ENCODE measurements at regions not wholly inside any gene's neighbourhood (a gene's known extent, or its start where the extent isn't known, plus 50 kb on each side); places are given as distances from the start of the nearest gene placed in this dataset.

GRCh38 chr4:78673337-78673736, 102.8 kb upstream of the BMP2K start:
- Histone ChIP-seq H3K27ac (replicated peaks) (no peak overlapping the region), H3K4me3 (replicated peaks; ENCODE audit: insufficient read depth, low read length) (no peak overlapping the region), H3K27me3 (ENCODE audit: insufficient read depth, poor library complexity, severe bottlenecking) (no peaks in the 10 kb centered on the region)
- TF ChIP-seq GABPA (IDR thresholded peaks at IDR 0.05; ENCODE audit: low read depth): no peak
- no peak for TF ChIP-seq POLR2AphosphoS5 (IDR thresholded peaks at IDR 0.05; ENCODE audit: low read depth)
- TF ChIP-seq, protein P1, sequence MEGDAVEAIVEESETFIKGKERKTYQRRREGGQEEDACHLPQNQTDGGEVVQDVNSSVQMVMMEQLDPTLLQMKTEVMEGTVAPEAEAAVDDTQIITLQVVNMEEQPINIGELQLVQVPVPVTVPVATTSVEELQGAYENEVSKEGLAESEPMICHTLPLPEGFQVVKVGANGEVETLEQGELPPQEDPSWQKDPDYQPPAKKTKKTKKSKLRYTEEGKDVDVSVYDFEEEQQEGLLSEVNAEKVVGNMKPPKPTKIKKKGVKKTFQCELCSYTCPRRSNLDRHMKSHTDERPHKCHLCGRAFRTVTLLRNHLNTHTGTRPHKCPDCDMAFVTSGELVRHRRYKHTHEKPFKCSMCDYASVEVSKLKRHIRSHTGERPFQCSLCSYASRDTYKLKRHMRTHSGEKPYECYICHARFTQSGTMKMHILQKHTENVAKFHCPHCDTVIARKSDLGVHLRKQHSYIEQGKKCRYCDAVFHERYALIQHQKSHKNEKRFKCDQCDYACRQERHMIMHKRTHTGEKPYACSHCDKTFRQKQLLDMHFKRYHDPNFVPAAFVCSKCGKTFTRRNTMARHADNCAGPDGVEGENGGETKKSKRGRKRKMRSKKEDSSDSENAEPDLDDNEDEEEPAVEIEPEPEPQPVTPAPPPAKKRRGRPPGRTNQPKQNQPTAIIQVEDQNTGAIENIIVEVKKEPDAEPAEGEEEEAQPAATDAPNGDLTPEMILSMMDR (IDR thresholded peaks at IDR 0.05; ENCODE audit: insufficient read depth, low read length): no peak
- TF ChIP-seq SPI1 (IDR thresholded peaks at IDR 0.05; ENCODE audit: borderline replicate concordance, low read depth): no peak
- TF ChIP-seq, protein P2, sequence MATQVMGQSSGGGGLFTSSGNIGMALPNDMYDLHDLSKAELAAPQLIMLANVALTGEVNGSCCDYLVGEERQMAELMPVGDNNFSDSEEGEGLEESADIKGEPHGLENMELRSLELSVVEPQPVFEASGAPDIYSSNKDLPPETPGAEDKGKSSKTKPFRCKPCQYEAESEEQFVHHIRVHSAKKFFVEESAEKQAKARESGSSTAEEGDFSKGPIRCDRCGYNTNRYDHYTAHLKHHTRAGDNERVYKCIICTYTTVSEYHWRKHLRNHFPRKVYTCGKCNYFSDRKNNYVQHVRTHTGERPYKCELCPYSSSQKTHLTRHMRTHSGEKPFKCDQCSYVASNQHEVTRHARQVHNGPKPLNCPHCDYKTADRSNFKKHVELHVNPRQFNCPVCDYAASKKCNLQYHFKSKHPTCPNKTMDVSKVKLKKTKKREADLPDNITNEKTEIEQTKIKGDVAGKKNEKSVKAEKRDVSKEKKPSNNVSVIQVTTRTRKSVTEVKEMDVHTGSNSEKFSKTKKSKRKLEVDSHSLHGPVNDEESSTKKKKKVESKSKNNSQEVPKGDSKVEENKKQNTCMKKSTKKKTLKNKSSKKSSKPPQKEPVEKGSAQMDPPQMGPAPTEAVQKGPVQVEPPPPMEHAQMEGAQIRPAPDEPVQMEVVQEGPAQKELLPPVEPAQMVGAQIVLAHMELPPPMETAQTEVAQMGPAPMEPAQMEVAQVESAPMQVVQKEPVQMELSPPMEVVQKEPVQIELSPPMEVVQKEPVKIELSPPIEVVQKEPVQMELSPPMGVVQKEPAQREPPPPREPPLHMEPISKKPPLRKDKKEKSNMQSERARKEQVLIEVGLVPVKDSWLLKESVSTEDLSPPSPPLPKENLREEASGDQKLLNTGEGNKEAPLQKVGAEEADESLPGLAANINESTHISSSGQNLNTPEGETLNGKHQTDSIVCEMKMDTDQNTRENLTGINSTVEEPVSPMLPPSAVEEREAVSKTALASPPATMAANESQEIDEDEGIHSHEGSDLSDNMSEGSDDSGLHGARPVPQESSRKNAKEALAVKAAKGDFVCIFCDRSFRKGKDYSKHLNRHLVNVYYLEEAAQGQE (IDR thresholded peaks at IDR 0.05; ENCODE audit: insufficient replicate concordance, low read depth): no peak
- no peak for DNase-seq (ENCODE audit: low read depth in 1 of 2, low spot score in 1 of 2)

GRCh38 chr4:78675325-78675724, 100.8 kb upstream of the BMP2K start:
- H3K27me3 ChIP-seq (ENCODE audit: insufficient read depth, poor library complexity, severe bottlenecking): no peaks in the 10 kb centered on the region
- DNase-seq (ENCODE audit: low read depth in 1 of 2, low spot score in 1 of 2): no peak

DNA sequence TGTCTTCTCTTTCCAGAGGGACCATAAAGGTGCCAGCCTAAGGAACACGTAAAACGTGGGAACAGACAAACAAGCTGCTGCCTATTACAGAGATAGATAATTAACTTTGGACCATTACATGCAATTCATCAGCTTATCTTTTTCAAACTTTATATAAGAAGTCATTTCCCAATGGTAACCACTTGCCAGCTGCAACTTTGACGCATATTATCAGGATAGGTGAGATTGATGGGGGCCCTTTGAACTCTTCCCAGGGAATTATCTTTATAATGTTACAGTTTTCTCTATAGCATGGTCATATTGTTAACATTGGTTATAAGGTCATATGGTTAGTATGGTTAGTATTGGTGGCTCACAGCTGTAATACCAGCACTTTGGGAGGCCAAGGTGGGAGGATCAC, 94.1 kb upstream of the BMP2K start:
- TF ChIP-seq, protein P1 (IDR thresholded peaks at IDR 0.05; ENCODE audit: insufficient read depth, low read length): no peak
- no peak for TF ChIP-seq SPI1 (IDR thresholded peaks at IDR 0.05; ENCODE audit: borderline replicate concordance, low read depth)
- TF ChIP-seq, protein P2 (IDR thresholded peaks at IDR 0.05; ENCODE audit: insufficient replicate concordance, low read depth): no peak
- no peak for TF ChIP-seq POLR2AphosphoS5 (IDR thresholded peaks at IDR 0.05; ENCODE audit: low read depth)
- TF ChIP-seq GABPA (IDR thresholded peaks at IDR 0.05; ENCODE audit: low read depth): no peak
- H3K27ac ChIP-seq (replicated peaks): no peak overlapping the region
- H3K4me3 ChIP-seq (replicated peaks; ENCODE audit: insufficient read depth, low read length): no peak overlapping the region
- DNase-seq (ENCODE audit: low read depth in 1 of 2, low spot score in 1 of 2): no peak
- H3K27me3 ChIP-seq (ENCODE audit: insufficient read depth, poor library complexity, severe bottlenecking): no peaks in the 10 kb centered on the region

More at GRCh38 chr4:78675325-78675724, 100.8 kb upstream of the BMP2K start:
- TF ChIP-seq SPI1 (IDR thresholded peaks at IDR 0.05; ENCODE audit: borderline replicate concordance, low read depth) (no peak), POLR2AphosphoS5 (IDR thresholded peaks at IDR 0.05; ENCODE audit: low read depth) (no peak), GABPA (IDR thresholded peaks at IDR 0.05; ENCODE audit: low read depth) (no peak)
- TF ChIP-seq, protein P2 (IDR thresholded peaks at IDR 0.05; ENCODE audit: insufficient replicate concordance, low read depth): no peak
- TF ChIP-seq, protein P1 (IDR thresholded peaks at IDR 0.05; ENCODE audit: insufficient read depth, low read length): no peak
- no peak overlapping the region for H3K27ac ChIP-seq (replicated peaks)
- no peak overlapping the region for H3K4me3 ChIP-seq (replicated peaks; ENCODE audit: insufficient read depth, low read length)
